GM04503 (cell line): ENCODE measurements at regions not wholly inside any gene's neighbourhood (a gene's known extent, or its start where the extent isn't known, plus 50 kb on each side); places are given as distances from the start of the nearest gene placed in this dataset.

ENCODE experiments used
- DNase-seq: peaks from one replicate; pipeline ENCODE4 v3.0.0-alpha.2; 2012; ENCODE audit warnings: low read depth

GRCh38 chr3:148585671-148586379 is 111.9 kb upstream of the AGTR1 start:
- DNase-seq, result no peak

DNA sequence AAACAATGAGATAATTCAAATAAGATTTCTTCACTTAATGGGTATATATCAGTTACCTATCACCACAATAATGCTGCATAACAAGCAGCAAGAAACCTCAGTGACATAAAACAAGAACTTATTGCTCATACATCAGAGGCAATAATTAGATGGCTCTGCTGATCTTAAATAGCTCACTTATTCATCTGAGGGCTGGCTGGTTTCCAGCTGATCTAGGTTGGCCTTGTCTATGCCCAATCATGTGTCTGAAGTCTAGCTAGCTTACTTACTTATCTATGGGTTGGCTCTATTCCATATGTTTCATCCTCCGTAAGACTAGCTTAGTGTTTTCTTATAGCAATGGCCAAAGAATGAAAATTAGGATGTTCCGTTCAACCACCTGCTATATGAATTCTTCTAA is 109.4 kb upstream of the AGTR1 start:
- no peak for DNase-seq

- no peak for DNase-seq
Observed at GRCh38 chr3:148591525-148591924, 106.2 kb upstream of the AGTR1 start.

- DNase-seq, result no peak
Observed at GRCh38 chr3:148598619-148599018, 99.1 kb upstream of the AGTR1 start.

DNA sequence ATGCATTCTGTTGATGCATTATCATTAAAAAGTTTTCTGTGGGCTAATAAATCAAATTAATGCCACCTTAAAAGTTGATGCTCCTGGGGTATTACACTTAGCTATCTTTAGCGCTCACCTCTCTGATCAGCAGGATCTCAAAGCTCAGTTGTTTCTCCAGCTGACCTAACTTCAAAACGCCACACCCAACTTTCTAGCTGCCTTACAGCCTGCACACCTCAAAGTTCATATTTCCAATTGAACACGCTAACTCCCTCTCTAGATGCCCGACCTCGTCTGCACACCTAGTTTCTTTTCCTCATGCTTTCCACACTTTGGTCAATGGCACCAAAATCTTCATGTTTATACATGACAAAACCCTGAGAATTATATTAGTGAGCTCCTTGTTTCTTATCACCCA is 98.2 kb upstream of the AGTR1 start:
- DNase-seq, result no peak

GRCh38 chr3:148600440-148600839 is 97.3 kb upstream of the AGTR1 start:
- DNase-seq, result no peak

GRCh38 chr3:148600902-148601765 is 96.6 kb upstream of the AGTR1 start:
- DNase-seq, result no peak

DNA sequence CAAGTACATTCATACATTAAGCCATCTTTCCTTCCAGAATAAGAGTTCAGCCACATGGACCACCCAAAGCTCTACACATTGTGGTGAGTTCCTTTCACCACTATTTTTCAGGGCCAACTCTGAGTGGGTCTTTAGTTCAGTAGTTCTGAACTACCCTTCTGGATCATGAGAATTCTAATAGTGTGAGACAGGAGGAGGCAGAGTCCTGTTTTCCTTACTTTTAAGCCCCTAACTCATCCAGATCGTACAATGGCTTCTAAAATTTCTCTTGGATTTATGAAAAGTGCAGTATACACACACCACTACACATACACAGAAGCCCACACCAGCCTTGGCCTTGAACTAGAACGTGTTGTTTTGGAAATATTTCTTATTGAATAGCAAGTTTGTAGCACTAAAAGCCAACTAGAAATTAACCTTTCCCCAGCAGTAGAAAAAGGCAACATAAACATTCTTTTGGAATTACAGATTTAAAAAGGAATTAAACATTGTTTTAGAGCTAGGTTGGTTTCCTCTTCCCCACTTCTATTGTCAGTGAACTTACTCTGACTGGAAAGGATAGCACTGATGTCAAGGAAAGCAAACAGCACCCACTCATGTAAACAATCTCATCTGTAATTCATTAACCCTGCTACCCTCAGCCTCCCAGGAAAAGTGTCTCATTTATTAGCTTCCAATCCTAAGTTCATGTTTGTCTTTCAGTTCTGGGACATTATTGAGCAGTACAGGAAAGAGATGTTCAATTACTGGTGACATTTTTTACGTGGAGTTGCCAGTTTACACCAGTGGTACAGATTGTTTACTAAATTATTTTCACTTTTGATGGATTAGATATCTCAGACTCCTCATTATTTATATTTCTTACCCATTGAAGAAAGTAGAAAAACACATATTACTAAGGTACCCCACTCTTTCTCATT is 95.7 kb upstream of the AGTR1 start:
- DNase-seq, result no peak

GRCh38 chr3:148604270-148605085 is 93.2 kb upstream of the AGTR1 start:
- no peak for DNase-seq

DNA sequence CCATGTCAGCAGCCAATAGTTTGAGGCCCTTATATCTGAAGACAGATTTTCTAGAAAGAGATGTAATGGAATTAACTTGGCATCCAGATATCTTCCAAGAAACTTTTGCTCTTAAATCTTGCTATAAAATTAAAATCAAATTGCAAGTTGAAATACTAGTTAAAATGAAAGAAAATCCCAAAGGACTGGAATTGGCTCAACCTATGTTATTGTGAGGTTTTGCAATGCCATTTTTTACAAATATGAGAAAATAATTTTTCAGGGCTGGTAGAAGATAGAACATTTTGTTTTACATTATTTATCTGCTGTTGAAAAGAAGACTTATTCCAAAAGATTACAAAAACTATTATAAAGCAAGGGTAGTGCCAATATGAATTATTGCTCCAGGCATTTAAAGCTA is 92.2 kb upstream of the AGTR1 start:
- DNase-seq, result no peak

- no peak for DNase-seq
Observed at GRCh38 chr3:148606979-148607378, 90.7 kb upstream of the AGTR1 start.

GRCh38 chr3:148607491-148607890 is 90.2 kb upstream of the AGTR1 start:
- no peak for DNase-seq

- no peak for DNase-seq
Observed at GRCh38 chr3:148612278-148612677, 85.4 kb upstream of the AGTR1 start.

DNA sequence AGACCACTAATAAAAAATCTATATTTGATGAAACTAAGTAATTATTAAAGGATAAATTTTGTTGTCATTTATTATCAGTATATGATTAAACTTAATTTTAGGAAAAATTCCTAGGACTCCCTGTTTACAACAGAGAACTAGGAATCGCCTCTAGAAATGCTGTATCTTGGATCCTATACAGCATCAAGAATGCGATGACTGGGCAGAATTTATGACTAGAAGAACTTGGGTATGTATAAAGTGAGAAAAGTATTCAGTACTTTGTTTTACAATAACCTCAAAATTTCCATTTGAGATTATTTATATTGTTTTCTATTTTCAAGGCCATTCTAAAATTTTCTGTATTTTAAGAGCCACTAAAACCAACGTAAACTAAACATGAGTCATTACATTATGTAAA is 82.3 kb upstream of the AGTR1 start:
- DNase-seq, result no peak

DNA sequence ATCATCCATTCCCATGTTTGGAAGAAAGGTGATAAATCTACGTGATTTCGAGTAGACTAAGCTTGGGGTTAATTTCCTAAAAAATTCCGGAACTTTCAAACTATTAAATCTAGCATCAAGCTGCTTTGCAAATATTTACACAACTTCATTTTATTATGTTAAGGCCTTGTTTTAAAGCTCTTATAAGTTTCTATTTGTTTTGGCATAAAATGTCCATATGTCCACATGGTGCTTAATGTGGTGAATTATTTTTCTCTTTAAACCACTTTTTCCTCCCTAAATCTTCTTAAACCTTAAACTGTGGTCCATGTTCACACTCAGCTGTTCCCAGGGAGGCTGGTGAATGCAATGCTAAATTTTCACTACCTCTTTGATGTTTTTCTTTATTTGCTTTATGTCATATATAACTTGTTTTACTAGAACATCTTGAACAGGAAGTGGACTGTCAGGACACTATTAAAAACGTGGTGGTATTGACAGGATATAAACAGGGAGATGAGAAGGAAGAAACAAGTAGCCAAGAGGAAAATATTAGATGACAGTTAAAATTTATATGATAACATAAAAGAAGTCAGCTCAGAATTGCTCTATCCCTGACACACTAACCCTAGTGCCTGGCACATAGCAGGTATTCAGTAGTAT is 72.5 kb upstream of the AGTR1 start:
- no peak for DNase-seq

GRCh38 chr3:148625991-148626390 is 71.7 kb upstream of the AGTR1 start:
- no peak for DNase-seq

GRCh38 chr3:148629006-148629405 is 68.7 kb upstream of the AGTR1 start:
- DNase-seq, result no peak

DNA sequence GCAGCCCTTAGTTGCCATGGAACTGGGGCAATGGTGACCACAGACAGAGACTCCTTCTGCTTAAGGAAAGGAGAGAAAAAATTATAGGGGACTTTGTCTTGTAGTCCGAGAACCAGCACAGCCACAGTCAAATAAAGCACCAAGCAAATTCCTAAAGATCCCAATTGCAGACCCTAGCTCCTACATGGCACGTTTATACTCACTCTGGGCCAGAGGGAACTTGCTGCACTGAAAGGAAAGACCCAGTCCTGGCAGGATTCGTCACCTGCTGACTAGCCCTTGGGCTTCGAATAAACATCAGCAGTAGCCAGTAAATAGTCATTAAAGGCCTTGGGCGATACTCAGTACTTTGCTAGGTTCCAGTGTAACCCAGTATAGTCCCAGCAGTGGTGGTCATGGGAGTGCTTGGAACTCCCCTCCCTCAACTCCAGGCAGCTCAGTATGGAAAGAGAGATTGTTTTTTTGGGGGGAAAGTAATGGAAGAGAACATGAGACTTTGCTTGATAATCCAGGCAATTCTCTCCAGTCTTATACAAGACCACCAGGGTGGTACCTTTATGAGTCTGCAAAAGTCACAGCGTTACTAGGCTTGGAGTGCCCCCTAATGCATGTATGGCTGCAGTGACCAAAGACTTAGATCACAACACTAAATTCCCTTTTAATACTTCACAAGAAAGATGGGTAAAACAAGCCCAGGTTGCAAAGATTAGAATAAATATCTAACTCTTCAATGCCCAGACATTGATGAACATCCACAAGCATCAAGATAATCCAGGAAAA is 66.4 kb upstream of the AGTR1 start:
- no peak for DNase-seq

DNA sequence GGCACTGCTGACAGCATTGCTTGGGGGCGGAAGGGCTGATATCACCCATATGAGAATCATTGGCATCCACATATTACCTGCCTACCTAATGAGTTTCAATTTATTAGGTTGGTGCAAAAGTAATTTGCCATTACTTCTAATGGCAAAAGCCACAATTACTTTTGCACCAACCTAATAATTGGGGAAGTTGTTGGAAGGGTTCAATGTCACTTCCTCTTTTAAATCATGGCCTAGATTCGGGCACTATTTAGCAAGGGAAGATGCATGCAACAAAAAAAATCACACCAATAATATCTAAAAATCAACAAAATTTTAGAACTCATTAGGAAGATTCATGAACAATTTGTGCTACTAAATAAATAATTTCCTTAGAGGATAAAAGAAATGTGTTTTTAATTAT is 56.0 kb upstream of the AGTR1 start:
- no peak for DNase-seq

GRCh38 chr3:148642214-148642613 is 55.5 kb upstream of the AGTR1 start:
- DNase-seq, result no peak
